ENCODE measurements at regions not wholly inside any gene's neighbourhood (a gene's known extent, or its start where the extent isn't known, plus 50 kb on each side); places are given as distances from the start of the nearest gene placed in this dataset.
"Not testable (repeated sequence)": the region's sequence is repeated elsewhere in the genome, so short reads cannot be mapped to it uniquely, and the experiment has no call there.

DNA sequence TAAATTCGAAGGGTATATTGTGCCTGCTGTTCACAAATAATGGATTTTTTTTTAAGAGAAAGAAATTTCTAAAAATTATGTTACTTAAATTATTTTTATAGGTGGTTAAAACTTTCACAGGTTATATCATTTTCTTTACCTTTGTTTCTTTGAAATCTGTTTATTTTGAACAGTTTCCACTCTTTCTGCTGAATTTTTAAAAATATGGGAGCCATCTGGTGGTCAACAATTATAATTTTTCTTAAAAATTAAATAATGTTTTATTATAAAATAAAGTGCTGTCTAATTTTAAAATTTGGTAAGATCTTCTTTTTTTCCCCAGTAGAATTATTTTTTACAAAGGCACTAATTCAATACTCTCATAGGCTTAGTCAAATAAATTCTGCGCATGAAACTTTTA is 263.9 kb downstream of the ETV1 start:
- Mint-ChIP-seq H3K4me3 (no peak overlapping the region), H3K27ac (no peak overlapping the region), H3K4me1 (ENCODE audit: low read depth) (no peaks in the 10 kb centered on the region), H3K27me3 (no peaks in the 10 kb centered on the region), H3K36me3 (ENCODE audit: low read depth) (no peaks in the 10 kb centered on the region), H3K9me3 (peaks cover 11% of the 10 kb centered on the region)
- intact Hi-C loops (cut with micrococcal nuclease) = no loop called here

GRCh38 chr7:13727279-13727678 is 262.2 kb downstream of the ETV1 start:
- Mint-ChIP-seq H3K27ac (no peak overlapping the region), H3K4me1 (ENCODE audit: low read depth) (no peaks in the 10 kb centered on the region), H3K36me3 (ENCODE audit: low read depth) (no peaks in the 10 kb centered on the region), H3K9me3 (peaks cover 11% of the 10 kb centered on the region), H3K4me3 (no peak overlapping the region), H3K27me3 (no peaks in the 10 kb centered on the region)
- intact Hi-C loops (cut with micrococcal nuclease) = no loop called here

DNA sequence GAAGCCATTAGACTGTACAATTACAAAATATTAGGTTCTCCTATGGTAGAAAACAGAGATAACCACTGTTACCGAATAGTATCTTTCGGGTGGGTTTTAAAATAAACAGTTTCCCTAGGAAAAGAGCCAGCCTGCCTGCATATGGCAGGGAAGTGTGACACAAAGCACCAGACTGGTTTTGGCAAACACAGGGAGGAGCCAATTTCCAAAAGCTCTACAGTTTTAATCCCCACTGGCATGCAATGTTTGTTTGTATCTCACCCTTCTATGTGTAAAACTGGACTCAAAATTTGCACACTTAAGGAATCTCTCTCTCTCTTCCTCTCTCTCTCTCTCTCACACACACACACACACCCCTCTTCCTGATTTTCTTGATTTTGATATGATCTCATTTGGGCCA is 261.7 kb downstream of the ETV1 start:
- Mint-ChIP-seq H3K4me1 (ENCODE audit: low read depth) (no peaks in the 10 kb centered on the region), H3K27me3 (no peaks in the 10 kb centered on the region), H3K36me3 (ENCODE audit: low read depth) (no peaks in the 10 kb centered on the region), H3K4me3 (no peak overlapping the region), H3K27ac (no peak overlapping the region), H3K9me3 (peaks cover 11% of the 10 kb centered on the region)
- intact Hi-C loops (cut with micrococcal nuclease) = no loop called here

DNA sequence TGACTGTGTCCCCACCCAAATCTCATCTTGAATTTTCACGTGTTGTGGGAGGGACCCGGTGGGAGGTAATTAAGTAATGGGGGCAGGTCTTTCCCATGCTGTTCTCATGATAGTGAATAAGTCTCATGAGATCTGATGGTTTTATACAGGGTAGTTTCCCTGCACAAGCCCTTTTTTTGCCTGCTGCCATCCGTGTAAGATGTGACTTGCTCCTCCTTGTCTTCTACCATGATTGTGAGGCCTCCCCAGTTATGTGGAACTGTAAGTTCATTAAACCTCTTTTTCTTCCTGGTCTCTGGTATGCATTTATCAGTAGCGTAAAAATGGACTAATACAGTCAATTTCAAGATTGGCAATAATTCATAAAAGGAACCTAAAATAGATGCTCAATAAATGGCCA is 261.0 kb downstream of the ETV1 start:
- H3K27me3 Mint-ChIP-seq; H3K4me3 Mint-ChIP-seq; intact Hi-C loops (cut with micrococcal nuclease); H3K27ac Mint-ChIP-seq; H3K36me3 Mint-ChIP-seq (ENCODE audit: low read depth); H3K4me1 Mint-ChIP-seq (ENCODE audit: low read depth): not testable (repeated sequence)
- peaks cover 11% of the 10 kb centered on the region for H3K9me3 Mint-ChIP-seq

- H3K27ac Mint-ChIP-seq = no peak overlapping the region
- H3K36me3 Mint-ChIP-seq (ENCODE audit: low read depth) = no peaks in the 10 kb centered on the region
- intact Hi-C loops (cut with micrococcal nuclease) = no loop called here
- no peaks in the 10 kb centered on the region for H3K27me3 Mint-ChIP-seq
- H3K4me1 Mint-ChIP-seq (ENCODE audit: low read depth) = no peaks in the 10 kb centered on the region
- peaks cover 11% of the 10 kb centered on the region for H3K9me3 Mint-ChIP-seq
- no peak overlapping the region for H3K4me3 Mint-ChIP-seq
Observed at GRCh38 chr7:13731643-13732042, 257.8 kb downstream of the ETV1 start.

DNA sequence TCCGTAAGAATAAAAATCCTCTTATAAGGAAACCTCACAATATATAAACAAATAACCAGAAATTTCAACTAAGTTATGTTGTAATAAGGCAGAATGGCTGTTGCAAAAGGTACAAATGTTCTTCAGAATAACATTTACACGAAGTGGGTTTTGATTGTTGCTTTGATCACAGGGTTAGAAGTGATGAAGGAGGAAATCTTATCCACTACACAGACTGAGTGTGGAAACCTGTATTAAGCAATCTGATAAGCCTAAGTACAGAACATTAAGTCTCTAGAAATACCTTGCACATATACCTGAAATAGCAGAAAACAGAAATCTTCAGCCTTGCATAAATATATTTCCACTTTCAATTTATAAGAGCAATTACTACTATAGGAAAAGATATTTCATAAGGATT is 251.9 kb downstream of the ETV1 start:
- Mint-ChIP-seq H3K9me3 (no peaks in the 10 kb centered on the region), H3K27ac (no peak overlapping the region), H3K4me3 (no peak overlapping the region), H3K27me3 (no peaks in the 10 kb centered on the region), H3K36me3 (ENCODE audit: low read depth) (no peaks in the 10 kb centered on the region), H3K4me1 (ENCODE audit: low read depth) (no peaks in the 10 kb centered on the region)
- intact Hi-C loops (cut with micrococcal nuclease) = no loop called here

DNA sequence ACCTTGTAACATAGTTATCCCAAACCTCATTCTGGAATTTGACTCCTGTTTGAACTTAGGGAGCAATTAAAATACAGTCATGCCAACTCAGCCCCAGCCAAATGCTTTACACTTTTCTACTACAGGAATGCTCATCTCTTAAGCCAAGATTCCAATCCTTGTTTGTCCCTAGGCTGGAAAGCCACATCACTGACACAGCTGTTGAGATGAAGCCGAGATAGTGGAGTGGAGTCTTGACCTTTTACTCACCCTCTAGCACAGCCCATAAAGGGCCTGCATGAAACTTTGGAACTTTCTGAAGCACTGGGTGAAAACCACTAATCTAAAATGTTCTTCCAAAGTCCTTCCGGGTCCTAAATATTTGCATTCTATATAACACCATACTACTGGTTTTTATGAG is 247.3 kb downstream of the ETV1 start:
- no peaks in the 10 kb centered on the region for H3K36me3 Mint-ChIP-seq (ENCODE audit: low read depth)
- H3K4me1 Mint-ChIP-seq (ENCODE audit: low read depth) = no peaks in the 10 kb centered on the region
- H3K27ac Mint-ChIP-seq = no peak overlapping the region
- H3K27me3 Mint-ChIP-seq = no peaks in the 10 kb centered on the region
- H3K9me3 Mint-ChIP-seq = no peaks in the 10 kb centered on the region
- H3K4me3 Mint-ChIP-seq = no peak overlapping the region
- intact Hi-C loops (cut with micrococcal nuclease) = no loop called here

DNA sequence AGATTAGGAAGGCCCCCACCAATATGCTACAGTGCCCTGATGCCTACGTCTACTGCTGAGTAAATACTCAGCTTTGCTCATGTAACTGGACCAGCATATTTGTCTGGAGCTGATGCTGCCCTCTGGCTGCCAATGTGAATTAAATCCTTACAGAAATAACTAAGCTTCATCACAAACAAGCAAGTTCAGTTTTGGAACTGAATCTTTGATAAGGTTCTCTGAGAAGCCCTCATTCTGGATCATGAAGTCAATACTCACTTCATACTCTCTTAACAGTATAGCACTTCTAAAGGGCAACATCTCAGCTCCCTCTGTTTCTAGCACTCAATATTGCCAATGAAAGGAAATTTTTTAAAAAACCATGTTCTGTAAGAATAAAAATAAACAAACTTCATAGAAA is 246.7 kb downstream of the ETV1 start:
- intact Hi-C loops (cut with micrococcal nuclease) = no loop called here
- Mint-ChIP-seq H3K4me1 (ENCODE audit: low read depth) (no peaks in the 10 kb centered on the region), H3K27ac (no peak overlapping the region)

GRCh38 chr7:13743226-13743625 is 246.2 kb downstream of the ETV1 start:
- no peak overlapping the region for H3K4me3 Mint-ChIP-seq
- H3K4me1 Mint-ChIP-seq (ENCODE audit: low read depth) = no peaks in the 10 kb centered on the region
- H3K27me3 Mint-ChIP-seq = no peaks in the 10 kb centered on the region
- H3K27ac Mint-ChIP-seq = no peak overlapping the region
- intact Hi-C loops (cut with micrococcal nuclease) = no loop called here
- no peaks in the 10 kb centered on the region for H3K9me3 Mint-ChIP-seq
- H3K36me3 Mint-ChIP-seq (ENCODE audit: low read depth) = no peaks in the 10 kb centered on the region

More for the DNA sequence above, 246.7 kb downstream of the ETV1 start:
- H3K27me3 Mint-ChIP-seq = no peaks in the 10 kb centered on the region
- no peaks in the 10 kb centered on the region for H3K9me3 Mint-ChIP-seq
- no peak overlapping the region for H3K4me3 Mint-ChIP-seq
- no peaks in the 10 kb centered on the region for H3K36me3 Mint-ChIP-seq (ENCODE audit: low read depth)

- Mint-ChIP-seq H3K36me3 (ENCODE audit: low read depth) (no peaks in the 10 kb centered on the region), H3K4me3 (no peak overlapping the region), H3K27me3 (no peaks in the 10 kb centered on the region), H3K27ac (no peak overlapping the region), H3K4me1 (ENCODE audit: low read depth) (no peaks in the 10 kb centered on the region), H3K9me3 (no peaks in the 10 kb centered on the region)
- intact Hi-C loops (cut with micrococcal nuclease) = no loop called here
Observed at GRCh38 chr7:13745530-13745929, 243.9 kb downstream of the ETV1 start.

DNA sequence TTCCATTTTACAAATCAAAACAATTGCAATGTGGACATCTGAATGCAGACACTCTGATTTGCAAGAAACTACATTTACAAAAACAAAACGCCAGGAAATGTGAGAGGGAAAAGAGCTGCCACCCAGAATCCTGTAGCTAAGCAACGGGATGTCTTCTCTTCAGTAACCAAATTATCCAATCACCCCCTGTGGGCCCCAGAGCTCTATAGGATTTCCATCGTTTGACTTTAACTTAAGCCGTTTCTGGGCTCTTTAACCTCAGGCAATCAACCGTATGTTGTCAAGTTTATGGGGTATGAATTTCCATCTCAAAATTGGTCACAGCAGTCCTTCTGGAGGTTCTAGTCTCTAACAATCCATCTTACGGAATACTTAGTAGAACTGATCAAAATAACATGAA is 240.5 kb downstream of the ETV1 start:
- Mint-ChIP-seq H3K27ac (no peak overlapping the region), H3K36me3 (ENCODE audit: low read depth) (no peaks in the 10 kb centered on the region), H3K9me3 (no peaks in the 10 kb centered on the region), H3K4me1 (ENCODE audit: low read depth) (no peaks in the 10 kb centered on the region), H3K4me3 (no peak overlapping the region), H3K27me3 (no peaks in the 10 kb centered on the region)
- intact Hi-C loops (cut with micrococcal nuclease) = no loop called here

DNA sequence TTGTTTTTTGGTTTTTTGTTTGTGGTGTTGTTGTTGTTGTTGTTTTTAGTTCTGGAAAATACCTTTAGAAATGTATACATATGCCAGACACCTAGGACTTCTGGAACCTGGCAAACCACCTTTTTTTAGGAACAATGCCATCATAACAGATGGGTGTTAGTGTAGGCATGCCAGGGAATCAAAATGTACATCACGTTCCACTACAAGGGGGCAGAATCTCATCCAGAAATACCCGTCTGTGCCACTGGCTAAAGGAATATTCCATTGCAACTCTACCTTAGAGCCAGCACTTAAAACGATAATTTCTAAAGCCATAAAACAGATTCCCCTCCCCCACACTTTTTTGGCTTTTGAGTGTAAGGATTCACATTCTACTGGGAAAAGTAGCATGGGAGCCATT is 239.8 kb downstream of the ETV1 start:
- intact Hi-C loops (cut with micrococcal nuclease) = no loop called here
- H3K9me3 Mint-ChIP-seq = peaks cover 1% of the 10 kb centered on the region
- H3K27ac Mint-ChIP-seq = no peak overlapping the region
- no peaks in the 10 kb centered on the region for H3K36me3 Mint-ChIP-seq (ENCODE audit: low read depth)
- no peaks in the 10 kb centered on the region for H3K27me3 Mint-ChIP-seq
- no peaks in the 10 kb centered on the region for H3K4me1 Mint-ChIP-seq (ENCODE audit: low read depth)
- H3K4me3 Mint-ChIP-seq = no peak overlapping the region

- H3K4me3 Mint-ChIP-seq = no peak overlapping the region
- H3K27ac Mint-ChIP-seq = no peak overlapping the region
- no peaks in the 10 kb centered on the region for H3K36me3 Mint-ChIP-seq (ENCODE audit: low read depth)
- peaks cover 12% of the 10 kb centered on the region for H3K9me3 Mint-ChIP-seq
- H3K4me1 Mint-ChIP-seq (ENCODE audit: low read depth) = no peaks in the 10 kb centered on the region
- H3K27me3 Mint-ChIP-seq = no peaks in the 10 kb centered on the region
- intact Hi-C loops (cut with micrococcal nuclease) = no loop called here
Observed at GRCh38 chr7:13751766-13752165, 237.7 kb downstream of the ETV1 start.

DNA sequence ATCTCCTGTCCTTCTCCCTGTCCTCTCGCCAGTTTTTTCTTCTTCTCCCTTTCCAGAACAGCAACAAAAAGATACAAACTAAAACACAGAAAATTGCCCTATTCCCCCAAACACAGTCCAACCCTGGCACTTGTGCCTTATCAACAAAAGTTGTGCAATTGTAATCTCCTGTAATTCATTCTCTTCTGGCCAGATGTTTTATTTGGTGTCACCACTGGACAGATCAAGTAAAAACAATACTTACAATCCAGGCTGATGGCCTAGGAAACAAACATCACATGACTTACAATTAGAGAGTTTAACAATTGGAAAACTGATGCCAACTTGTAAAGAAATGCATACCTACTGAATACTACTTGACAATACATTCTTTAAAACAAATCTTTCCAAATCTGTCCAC is 231.6 kb downstream of the ETV1 start:
- no peaks in the 10 kb centered on the region for H3K36me3 Mint-ChIP-seq (ENCODE audit: low read depth)
- no peaks in the 10 kb centered on the region for H3K4me1 Mint-ChIP-seq (ENCODE audit: low read depth)
- no peak overlapping the region for H3K4me3 Mint-ChIP-seq
- intact Hi-C loops (cut with micrococcal nuclease) = no loop called here
- H3K27me3 Mint-ChIP-seq = no peaks in the 10 kb centered on the region
- H3K27ac Mint-ChIP-seq = no peak overlapping the region
- peaks cover 15% of the 10 kb centered on the region for H3K9me3 Mint-ChIP-seq

GRCh38 chr7:13765853-13766252 is 223.6 kb downstream of the ETV1 start:
- H3K27ac Mint-ChIP-seq; intact Hi-C loops (cut with micrococcal nuclease); H3K36me3 Mint-ChIP-seq (ENCODE audit: low read depth); H3K4me3 Mint-ChIP-seq; H3K4me1 Mint-ChIP-seq (ENCODE audit: low read depth); H3K27me3 Mint-ChIP-seq: not testable (repeated sequence)
- peaks cover 25% of the 10 kb centered on the region for H3K9me3 Mint-ChIP-seq

DNA sequence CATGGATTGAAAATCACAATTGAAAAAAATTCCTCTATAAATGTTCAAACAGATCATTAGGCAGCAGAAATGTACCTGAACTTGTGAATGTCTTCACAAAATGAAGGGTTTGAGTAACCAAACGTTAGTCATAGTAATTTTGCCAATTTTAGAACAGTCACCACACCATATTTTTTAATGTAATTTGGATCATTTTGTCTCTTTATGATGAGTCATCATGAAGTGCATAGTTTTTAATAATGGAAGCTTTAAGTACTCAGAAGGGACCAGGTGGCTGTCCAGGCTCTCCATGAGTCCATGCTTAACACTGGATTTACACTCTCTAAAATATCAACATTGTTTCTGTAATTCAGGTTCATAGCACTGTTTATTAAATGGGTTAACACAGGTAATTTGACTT is 219.2 kb downstream of the ETV1 start:
- no peaks in the 10 kb centered on the region for H3K36me3 Mint-ChIP-seq (ENCODE audit: low read depth)
- intact Hi-C loops (cut with micrococcal nuclease) = no loop called here
- peaks cover 13% of the 10 kb centered on the region for H3K9me3 Mint-ChIP-seq
- no peak overlapping the region for H3K4me3 Mint-ChIP-seq
- no peaks in the 10 kb centered on the region for H3K4me1 Mint-ChIP-seq (ENCODE audit: low read depth)
- H3K27me3 Mint-ChIP-seq = no peaks in the 10 kb centered on the region
- no peak overlapping the region for H3K27ac Mint-ChIP-seq

Measured in dendritic cell treated with granulocyte-macrophage colony-stimulating factor and Interleukin-4, amounts not matched to agents 40 ng/mL and 50 ng/mL, for 4 days (primary cell).